Kidney (tissue), 13 donors: ENCODE measurements at regions not wholly inside any gene's neighbourhood (a gene's known extent, or its start where the extent isn't known, plus 50 kb on each side); places are given as distances from the start of the nearest gene placed in this dataset.

ENCODE experiments used
- DNase-seq, 5 donors: peaks; one replicate each; pipeline ENCODE4 v3.0.0-alpha.2; 2013 to 2020
- FAIRE-seq: peaks from 2 replicates; lab custom pipeline; 2012; peaks lifted over from hg19 to GRCh38; lab: Jason Lieb, UNC
- H3K27ac ChIP-seq, 2 donors: one replicate each; pipeline ENCODE4 v1.7.0; 2013; ENCODE audit warnings: low read depth in 2 of 2, low read length in 2 of 2, inconsistent platforms in 1 of 2
- H3K27me3 ChIP-seq: one replicate; pipeline ENCODE4 v1.7.1; 2013; ENCODE audit warnings: low read length, inconsistent platforms; ENCODE audit not compliant: control insufficient read depth, insufficient read depth
- H3K36me3 ChIP-seq, 3 donors: one replicate each; pipeline versions ENCODE4 v1.7.0 to v1.7.1; 2013; ENCODE audit warnings: low read length in 3 of 3, control low read depth in 1 of 3, inconsistent platforms in 1 of 3; ENCODE audit not compliant: insufficient read depth in 3 of 3, control insufficient read depth in 2 of 3
- H3K4me1 ChIP-seq, 3 donors: one replicate each; pipeline versions ENCODE4 v1.7.0 to v1.7.1; 2013; ENCODE audit warnings: low read length in 3 of 3, inconsistent platforms in 1 of 3, low read depth in 1 of 3; ENCODE audit not compliant: control insufficient read depth in 2 of 3, insufficient read depth in 2 of 3
- H3K4me3 ChIP-seq, 3 donors: one replicate each; pipeline versions ENCODE4 v1.7.0 to v1.8.1; 2013; ENCODE audit warnings: low read length in 3 of 3, control low read depth in 1 of 3, inconsistent platforms in 1 of 3
- H3K9ac ChIP-seq, 3 donors: one replicate each; pipeline versions ENCODE4 v1.7.0 to v1.7.1; 2013; ENCODE audit warnings: low read length in 3 of 3, control low read depth in 1 of 3, inconsistent platforms in 1 of 3
- H3K9me3 ChIP-seq, 3 donors: one replicate each; pipeline versions ENCODE4 v1.7.0 to v1.7.1; 2013; ENCODE audit warnings: low read length in 3 of 3, control low read depth in 1 of 3, inconsistent platforms in 1 of 3; ENCODE audit not compliant: control insufficient read depth in 2 of 3, insufficient read depth in 1 of 3
- CTCF ChIP-seq: IDR thresholded peaks from 3 replicates; pipeline ENCODE4 v1.5.1; 2012; ENCODE audit warnings: mild to moderate bottlenecking, moderate library complexity, borderline replicate concordance; ENCODE audit not compliant: insufficient read depth; ENCODE audit errors: extremely low read depth
- intact Hi-C: fragments of 100-400 bp; cut with DNase I; formaldehyde crosslinking; loops from one replicate; pipeline ENCODE4 v1.11.1; 2022
- donor health status: control.
- donor health status: control.
- donor health status: control.
- donor health status: control.
- donor health status: control.
- donor health status: DM: yes; HTN: yes; CAD: no.
- donor health status: Normal renal cell carcinoma (clear cell type).

DNA sequence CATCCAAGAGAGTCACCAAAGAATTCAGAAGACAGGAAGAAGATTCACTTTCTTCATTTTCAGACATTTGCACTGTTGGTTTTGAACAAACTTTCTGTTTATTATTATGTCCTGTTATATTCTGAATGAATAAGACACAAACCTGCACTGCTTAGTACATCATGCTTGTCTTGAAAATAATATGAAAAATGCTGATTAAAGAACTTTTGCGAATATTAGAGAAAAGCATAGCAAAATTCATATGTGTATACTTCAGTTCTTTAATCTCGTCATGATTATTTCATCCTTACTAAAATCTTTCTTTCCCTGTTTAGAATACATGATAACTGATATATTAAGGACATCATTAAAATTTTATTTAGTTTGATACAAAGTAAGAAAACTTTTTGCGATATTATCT, 504.1 kb downstream of the POM121L12 start:
- H3K27me3 ChIP-seq: no peaks in the 10 kb centered on the region
- FAIRE-seq (peak; percentile 54), DNase-seq (no peak)
- no peaks in the 10 kb centered on the region for H3K4me1 ChIP-seq
- H3K9me3 ChIP-seq: no peaks in the 10 kb centered on the region
- H3K27ac ChIP-seq: no peak overlapping the region
- H3K36me3 ChIP-seq: no peaks in the 10 kb centered on the region
- no peak for TF ChIP-seq CTCF
- intact Hi-C loops: no loop called here
- no peak overlapping the region for H3K9ac ChIP-seq
- no peak overlapping the region for H3K4me3 ChIP-seq

DNA sequence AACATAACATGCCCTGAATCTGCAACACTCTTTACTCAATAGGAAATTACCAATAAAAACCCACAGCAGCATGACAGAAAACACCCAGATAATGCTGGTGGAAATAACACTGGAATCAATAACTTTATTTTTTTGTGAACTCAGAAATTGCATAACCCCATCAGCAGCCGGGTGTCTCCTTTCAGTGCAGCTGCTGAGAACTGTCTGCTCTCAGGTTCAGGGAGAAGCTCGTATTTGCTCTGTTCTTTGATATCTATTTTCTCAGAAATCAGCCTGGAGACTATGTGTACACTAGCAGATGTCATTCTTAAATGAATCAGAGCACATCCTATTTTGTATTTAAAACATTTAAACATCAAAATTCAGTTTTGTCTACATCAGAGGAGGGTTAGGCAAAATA, 506.0 kb downstream of the POM121L12 start:
- FAIRE-seq (no peak), DNase-seq (peak in 1 of 5 donors; percentile 0)
- H3K4me1 ChIP-seq: no peaks in the 10 kb centered on the region
- H3K9me3 ChIP-seq: no peaks in the 10 kb centered on the region
- no peak overlapping the region for H3K4me3 ChIP-seq
- no peak overlapping the region for H3K9ac ChIP-seq
- H3K27me3 ChIP-seq: no peaks in the 10 kb centered on the region
- H3K36me3 ChIP-seq: no peaks in the 10 kb centered on the region
- TF ChIP-seq CTCF: no peak
- intact Hi-C loops: no loop called here
- H3K27ac ChIP-seq: no peak overlapping the region

DNA sequence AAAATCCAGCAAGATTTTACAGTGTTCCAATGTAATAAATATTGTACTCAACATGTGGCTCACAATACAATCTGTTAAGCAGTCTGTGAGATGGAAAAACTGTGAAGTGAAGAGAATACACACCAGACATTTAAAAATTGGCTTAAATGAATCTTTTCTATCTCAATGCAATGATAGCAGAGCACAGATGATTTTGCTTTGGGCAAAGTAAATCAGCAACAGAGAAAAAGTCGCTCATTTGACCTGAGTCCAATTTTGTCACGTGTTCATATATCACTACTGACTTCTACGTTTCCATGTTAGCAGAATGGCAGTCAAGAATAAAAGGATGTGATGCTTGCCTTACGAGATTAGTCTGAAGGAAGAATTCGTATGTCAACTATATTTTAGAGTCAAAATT, 506.7 kb downstream of the POM121L12 start:
- intact Hi-C loops: no loop called here
- H3K4me1 ChIP-seq: no peaks in the 10 kb centered on the region
- no peak overlapping the region for H3K9ac ChIP-seq
- no peak for DNase-seq
- H3K27ac ChIP-seq: no peak overlapping the region
- TF ChIP-seq CTCF: no peak
- no peak for FAIRE-seq
- H3K36me3 ChIP-seq: no peaks in the 10 kb centered on the region
- H3K27me3 ChIP-seq: no peaks in the 10 kb centered on the region
- H3K9me3 ChIP-seq: no peaks in the 10 kb centered on the region
- no peak overlapping the region for H3K4me3 ChIP-seq
